OCI-LY7 (cell line): ENCODE measurements at regions not wholly inside any gene's neighbourhood (a gene's known extent, or its start where the extent isn't known, plus 50 kb on each side); places are given as distances from the start of the nearest gene placed in this dataset.

ENCODE experiments used
- BruUV-seq: library from RNA; stranded (reverse); fragments of 400-500 nt; replicated peaks from 2 replicates; lab custom pipeline; 2021; lab: Mats Ljungman, UMichigan
- CTCF ChIA-PET: fragments of 300-600 bp; sonication (Branson Sonifier 250); formaldehyde crosslinking; loops from one replicate; lab custom pipeline; 2022; ENCODE audit warnings: antibody characterized with exemption; ENCODE audit not compliant: unreplicated experiment; lab: Charles Lee
- POLR2A ChIA-PET: fragments of 300-600 bp; sonication (Branson Sonifier 250); formaldehyde crosslinking; loops from one replicate; lab custom pipeline; 2022; ENCODE audit warnings: antibody characterized with exemption; lab: Charles Lee
- DNase-seq: peaks from one replicate; pipeline ENCODE4 v3.0.0-alpha.2; 2015; ENCODE audit warnings: low spot score
- H2AFZ ChIP-seq: fragments of 200-600 bp; sonication (generic), shearing (Covaris generic); 2 replicates; pipeline ENCODE4 v1.6.1; 2014; ENCODE audit warnings: mild to moderate bottlenecking, antibody characterized with exemption, low read length, moderate library complexity
- H3K27ac ChIP-seq: fragments of 200-600 bp; sonication (generic); 2 replicates; pipeline ENCODE4 v1.5.1; 2014; ENCODE audit warnings: mixed run types, low read depth, mild to moderate bottlenecking, moderate library complexity, low read length, inconsistent platforms; ENCODE audit not compliant: poor library complexity, severe bottlenecking
- H3K36me3 ChIP-seq: fragments of 200-600 bp; sonication (generic); 2 replicates; pipeline ENCODE4 v1.6.1; 2014; ENCODE audit warnings: mild to moderate bottlenecking, antibody characterized with exemption, low read length, moderate library complexity, mixed read lengths; ENCODE audit not compliant: insufficient read depth
- H3K4me1 ChIP-seq: fragments of 200-600 bp; sonication (generic); 2 replicates; pipeline ENCODE4 v1.5.1; 2014; ENCODE audit warnings: mild to moderate bottlenecking, low read length; ENCODE audit not compliant: insufficient read depth, poor library complexity, severe bottlenecking
- H3K4me2 ChIP-seq: fragments of 200-600 bp; sonication (generic); 2 replicates; pipeline ENCODE4 v1.6.1; 2014; ENCODE audit warnings: mild to moderate bottlenecking, low read length
- H3K4me3 ChIP-seq: fragments of 200-600 bp; sonication (generic); 2 replicates; pipeline ENCODE4 v1.5.1; 2014; ENCODE audit warnings: mild to moderate bottlenecking, low read depth, low read length; ENCODE audit not compliant: poor library complexity, severe bottlenecking
- H3K79me2 ChIP-seq: fragments of 200-600 bp; sonication (generic); 2 replicates; pipeline ENCODE4 v1.6.1; 2016; ENCODE audit warnings: low read depth, mild to moderate bottlenecking, low read length, moderate library complexity, mixed read lengths; ENCODE audit not compliant: insufficient read depth
- H3K9me2 ChIP-seq: fragments of 200-600 bp; sonication (generic); 2 replicates; pipeline ENCODE4 v1.6.1; 2016; ENCODE audit warnings: mild to moderate bottlenecking, low read length, mixed read lengths; ENCODE audit not compliant: insufficient read depth
- H3K9me3 ChIP-seq: fragments of 200-600 bp; sonication (generic); 2 replicates; pipeline ENCODE4 v1.6.1; 2014; ENCODE audit warnings: mild to moderate bottlenecking, mixed run types, low read length, mixed read lengths
- H4K20me1 ChIP-seq: fragments of 200-600 bp; sonication (generic); 2 replicates; pipeline ENCODE4 v1.6.1; 2014; ENCODE audit warnings: mild to moderate bottlenecking, antibody characterized with exemption, low read length, moderate library complexity, mixed read lengths; ENCODE audit not compliant: insufficient read depth
- CTCF ChIP-seq: fragments of 200-600 bp; sonication (generic); conservative IDR thresholded peaks from 2 replicates; pipeline ENCODE4 v1.5.1; 2014; ENCODE audit warnings: mild to moderate bottlenecking, antibody characterized with exemption, low read length, moderate library complexity, mixed read lengths
- EZH2phosphoT487 ChIP-seq: fragments of 200-600 bp; sonication (generic); IDR thresholded peaks from 2 replicates; pipeline ENCODE4 v1.6.1; 2018; ENCODE audit warnings: low read depth, borderline replicate concordance, mild to moderate bottlenecking, mixed run types, antibody characterized with exemption, low read length, moderate library complexity, mixed read lengths
- intact Hi-C: fragments of 100-400 bp; cut with micrococcal nuclease; formaldehyde crosslinking; loops from one replicate; pipeline ENCODE4 v1.10.0; 2022; ENCODE audit not compliant: unreplicated experiment

DNA sequence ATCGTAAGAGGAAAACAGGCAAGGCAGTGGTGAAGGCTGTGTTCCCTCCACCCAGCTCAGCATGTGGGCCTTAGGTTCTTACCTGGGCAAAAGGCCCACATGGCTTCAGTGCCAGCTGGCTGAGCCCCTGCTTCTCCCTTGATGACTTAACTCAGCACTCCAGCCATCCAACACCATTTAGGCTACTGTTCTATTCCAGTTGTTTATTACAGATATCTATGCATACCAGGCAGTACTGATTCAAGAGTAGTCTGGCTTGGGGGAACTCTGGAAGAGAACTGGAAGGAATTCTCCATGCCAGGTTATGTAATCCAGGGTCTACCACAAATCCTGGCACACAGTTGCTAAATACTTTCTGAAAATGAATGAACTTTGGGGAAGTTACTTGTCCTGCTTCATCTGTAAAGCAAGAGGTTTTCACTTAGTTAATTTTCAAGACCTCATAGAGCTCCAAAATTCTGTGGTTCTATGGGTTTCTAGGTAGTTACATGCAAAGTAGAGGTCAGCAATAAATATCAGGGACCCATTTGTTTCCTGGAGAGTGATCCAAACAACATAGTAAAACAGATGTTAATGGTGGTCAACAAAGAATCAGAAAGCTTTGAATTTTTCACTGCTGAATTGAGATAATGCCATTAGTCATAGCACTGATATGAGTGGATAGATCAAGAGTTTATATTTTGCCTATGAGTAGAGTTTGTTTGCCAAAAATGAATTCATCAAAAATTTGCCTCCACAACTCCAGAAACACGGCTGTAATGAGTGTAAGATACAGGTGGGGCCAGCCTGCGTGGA lies 88.2 kb upstream of the OSMR start:
- CTCF ChIA-PET, result no interaction called here
- no peaks in the 10 kb centered on the region for H4K20me1 ChIP-seq
- H2AFZ ChIP-seq, result no peak overlapping the region
- no peak overlapping the region for H3K4me2 ChIP-seq
- H3K4me1 ChIP-seq, result no peaks in the 10 kb centered on the region
- TF ChIP-seq CTCF (no peak), EZH2phosphoT487 (no peak)
- no peak for DNase-seq
- H3K9me2 ChIP-seq, result no peaks in the 10 kb centered on the region
- no TSS peak for BruUV-seq
- no peak overlapping the region for H3K4me3 ChIP-seq
- no peaks in the 10 kb centered on the region for H3K79me2 ChIP-seq
- no peak overlapping the region for H3K27ac ChIP-seq
- POLR2A ChIA-PET, result no interaction called here
- no peaks in the 10 kb centered on the region for H3K9me3 ChIP-seq
- intact Hi-C loops, result no loop called here
- no peaks in the 10 kb centered on the region for H3K36me3 ChIP-seq

DNA sequence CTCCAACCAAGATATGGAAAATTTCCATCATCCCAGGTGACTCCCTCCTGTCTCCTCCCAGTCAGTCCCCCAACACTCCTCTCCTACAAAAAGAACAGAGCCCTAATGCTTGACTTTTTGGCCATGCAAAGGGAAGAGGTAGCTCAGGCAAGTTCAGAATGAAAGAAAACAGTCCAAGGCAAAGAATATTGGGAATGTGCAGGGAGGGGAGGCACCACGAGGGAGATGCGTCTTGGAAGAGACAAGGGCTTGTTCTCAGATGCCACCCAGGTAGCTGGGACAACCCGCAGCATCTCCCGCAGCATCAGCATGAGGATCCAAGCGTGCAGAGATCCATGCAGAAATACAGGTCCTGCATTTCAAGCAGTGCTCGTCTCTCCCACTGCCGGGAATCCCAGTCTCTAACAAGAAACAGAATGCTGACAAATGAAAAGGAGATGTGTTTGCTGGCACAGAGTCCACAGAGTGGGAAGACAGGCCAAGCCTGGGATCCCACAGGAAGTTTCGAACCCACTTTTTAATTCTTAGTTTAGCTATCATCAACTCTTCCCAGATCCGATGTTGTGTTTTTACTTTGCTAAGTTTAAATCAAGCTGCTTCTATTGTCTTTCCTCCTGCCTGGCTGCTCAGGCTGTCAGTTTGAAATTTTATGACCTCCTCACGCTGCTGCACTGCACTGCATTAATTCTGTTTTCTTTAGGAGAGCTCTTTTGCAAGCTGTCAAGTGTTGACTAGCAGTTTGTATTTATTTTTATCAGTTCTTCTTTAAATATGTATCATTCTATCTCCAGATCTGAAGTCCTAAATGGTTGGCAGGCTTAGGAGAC lies 86.8 kb upstream of the OSMR start:
- H3K9me2 ChIP-seq, result no peaks in the 10 kb centered on the region
- H4K20me1 ChIP-seq, result no peaks in the 10 kb centered on the region
- no peak for DNase-seq
- intact Hi-C loops, result no loop called here
- no peak overlapping the region for H3K4me2 ChIP-seq
- ChIA-PET POLR2A (interaction anchor here (0.7 kb wide), 1 partner anchor 263 kb away, joined by 4 read pairs; no protein-coding TSS in a partner anchor), CTCF (no interaction called here)
- no peak overlapping the region for H3K4me3 ChIP-seq
- no peaks in the 10 kb centered on the region for H3K79me2 ChIP-seq
- no TSS peak for BruUV-seq
- H3K4me1 ChIP-seq, result no peaks in the 10 kb centered on the region
- no peaks in the 10 kb centered on the region for H3K9me3 ChIP-seq
- TF ChIP-seq EZH2phosphoT487 (no peak), CTCF (no peak)
- H3K36me3 ChIP-seq, result no peaks in the 10 kb centered on the region
- no peak overlapping the region for H2AFZ ChIP-seq
- H3K27ac ChIP-seq, result no peak overlapping the region
